Activated CD4-positive, alpha-beta T cell treated with anti-CD3 and anti-CD28 coated beads, Interleukin-2, amount 50 U/mL, for 4 hours (primary cell): ENCODE measurements at regions not wholly inside any gene's neighbourhood (a gene's known extent, or its start where the extent isn't known, plus 50 kb on each side); places are given as distances from the start of the nearest gene placed in this dataset.
"Not testable (repeated sequence)": the region's sequence is repeated elsewhere in the genome, so short reads cannot be mapped to it uniquely, and the experiment has no call there.

ENCODE experiments used
- DNase-seq, 2 experiments: peaks; one replicate each; pipeline ENCODE4 v3.0.0-alpha.2; 2020

DNA sequence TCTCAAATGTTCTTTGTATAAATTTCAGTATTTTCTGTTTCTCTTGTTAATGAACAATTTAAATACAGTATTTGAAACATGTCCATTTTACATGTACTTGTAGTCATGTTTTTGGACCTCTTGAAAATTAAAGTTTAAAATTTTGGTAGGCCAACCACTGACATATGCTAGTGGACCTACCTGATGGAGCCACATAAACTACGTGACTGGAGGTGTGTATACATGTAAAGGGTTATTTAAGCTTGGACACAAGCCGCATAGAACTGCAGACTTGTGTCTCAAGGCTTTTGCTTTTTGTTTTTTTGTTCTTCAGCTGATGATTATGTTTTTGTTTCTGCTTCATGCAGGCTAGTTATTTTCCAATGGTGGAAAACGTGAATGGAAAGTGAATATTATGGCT lies 568.5 kb upstream of the MDGA2 start:
- DNase-seq = no peak

DNA sequence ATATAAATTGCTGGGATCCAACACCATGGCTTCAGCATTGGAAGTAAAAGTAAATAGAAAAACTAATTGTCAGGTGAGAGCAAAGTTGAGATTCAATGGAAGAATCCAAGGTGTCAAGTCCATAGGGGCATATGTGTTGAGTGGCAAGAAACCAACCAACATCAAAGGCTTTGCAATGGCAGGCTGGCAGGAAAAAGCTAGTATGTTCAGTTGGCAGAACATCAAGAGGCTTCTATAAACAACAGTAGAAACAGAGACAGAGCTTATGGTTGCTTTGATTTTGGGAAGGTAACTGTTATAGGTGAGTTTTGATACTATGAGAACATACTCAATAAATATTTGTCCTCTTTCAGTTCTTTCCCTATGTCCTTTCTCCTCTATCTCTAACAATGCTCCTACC lies 553.7 kb upstream of the MDGA2 start:
- DNase-seq = no peak

DNA sequence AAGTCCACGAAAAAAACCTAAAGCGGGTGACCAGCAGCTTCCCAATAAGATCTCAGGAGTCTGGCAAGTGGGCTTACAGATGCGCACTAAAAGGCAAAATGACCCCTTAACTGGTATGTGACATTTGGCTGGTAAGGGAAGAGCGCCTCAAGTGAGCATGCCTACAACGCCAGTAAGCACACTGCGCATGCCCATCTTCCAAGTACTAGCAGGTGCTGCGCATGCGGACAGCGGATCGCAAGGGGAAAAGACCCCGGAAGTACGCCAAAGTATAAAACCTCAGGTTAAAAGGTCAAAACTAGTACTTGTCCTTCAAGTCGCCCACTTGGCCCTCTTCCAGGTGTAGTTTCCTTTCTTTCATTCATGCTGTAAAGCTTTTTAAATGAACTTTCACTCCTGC lies 518.5 kb upstream of the MDGA2 start:
- DNase-seq = no peak

DNA sequence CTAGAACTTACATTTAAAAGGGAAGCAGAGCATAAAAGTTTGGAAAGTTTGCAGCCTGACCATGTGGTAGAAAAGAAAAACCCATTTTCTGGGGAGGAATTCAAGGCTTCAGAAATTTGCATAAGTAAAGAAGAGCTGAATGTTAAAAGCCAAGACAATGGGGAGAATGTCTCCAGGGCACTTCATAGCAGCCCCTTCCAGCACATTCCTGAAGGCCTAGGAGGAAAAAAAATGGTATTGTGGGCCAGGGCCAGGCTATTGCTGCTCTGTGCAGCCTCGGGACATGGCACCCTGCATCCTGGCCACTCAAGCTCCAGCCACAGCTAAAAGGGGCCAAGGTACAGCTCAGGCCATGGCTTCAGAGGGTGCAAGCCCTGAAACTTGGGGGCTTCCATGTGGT lies 474.2 kb upstream of the MDGA2 start:
- DNase-seq = not testable (repeated sequence)

DNA sequence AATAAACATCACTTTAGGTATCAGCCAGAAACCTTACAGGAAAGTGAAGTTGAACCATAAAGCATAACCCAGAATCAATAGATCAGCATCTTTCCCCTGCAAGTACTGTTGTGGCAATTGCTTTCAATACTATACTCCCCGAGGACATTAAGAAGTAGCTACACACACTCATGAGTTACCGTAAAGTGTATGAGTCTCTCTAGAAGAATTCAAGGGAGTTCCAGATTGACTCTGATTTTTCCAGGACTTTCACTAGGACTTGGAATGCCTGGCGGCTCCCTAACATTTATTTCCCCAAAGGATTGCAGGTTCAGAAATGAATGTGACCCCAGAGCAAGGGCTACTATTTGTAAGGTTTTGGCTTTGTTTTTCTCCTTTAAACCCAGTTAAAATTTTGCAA lies 465.4 kb upstream of the MDGA2 start:
- DNase-seq = no peak

DNA sequence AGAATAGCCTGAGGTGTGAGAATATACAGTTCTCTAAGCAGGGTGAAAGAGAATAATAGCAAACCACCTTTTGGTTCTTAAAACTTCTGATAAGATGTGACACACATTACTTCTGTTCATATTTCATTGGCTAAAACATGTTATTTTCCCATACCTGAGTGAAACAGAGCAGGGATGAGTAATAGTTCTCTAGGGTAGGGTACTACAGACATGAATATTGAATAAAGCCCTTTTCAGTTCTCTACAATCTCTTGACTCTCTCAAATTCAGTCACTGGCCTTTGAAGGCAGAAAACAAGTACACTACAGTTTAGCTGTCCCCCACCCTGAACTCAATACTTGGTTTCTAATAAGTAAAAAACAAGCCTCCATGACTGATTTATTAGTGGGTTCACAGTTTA lies 454.1 kb upstream of the MDGA2 start:
- DNase-seq = no peak

DNA sequence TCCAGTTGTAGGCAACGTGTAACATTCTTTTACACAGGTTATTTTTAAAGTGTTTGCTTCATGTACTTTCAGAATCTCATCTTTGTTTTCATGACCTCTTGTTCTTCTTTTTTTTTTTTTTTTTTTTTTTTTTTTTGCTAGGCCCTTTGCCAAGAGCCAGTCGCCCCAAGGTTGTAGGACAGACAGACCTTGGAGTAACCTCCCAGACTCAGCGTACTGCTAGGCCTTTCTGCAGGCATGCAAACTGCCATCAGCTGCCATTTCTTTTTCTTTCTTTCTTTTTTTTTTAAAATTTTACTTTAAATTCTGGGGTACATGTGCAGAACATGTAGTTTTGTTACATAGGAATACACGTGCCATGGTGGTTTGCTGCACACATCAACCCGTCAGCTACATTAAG lies 452.3 kb upstream of the MDGA2 start:
- no peak for DNase-seq

DNA sequence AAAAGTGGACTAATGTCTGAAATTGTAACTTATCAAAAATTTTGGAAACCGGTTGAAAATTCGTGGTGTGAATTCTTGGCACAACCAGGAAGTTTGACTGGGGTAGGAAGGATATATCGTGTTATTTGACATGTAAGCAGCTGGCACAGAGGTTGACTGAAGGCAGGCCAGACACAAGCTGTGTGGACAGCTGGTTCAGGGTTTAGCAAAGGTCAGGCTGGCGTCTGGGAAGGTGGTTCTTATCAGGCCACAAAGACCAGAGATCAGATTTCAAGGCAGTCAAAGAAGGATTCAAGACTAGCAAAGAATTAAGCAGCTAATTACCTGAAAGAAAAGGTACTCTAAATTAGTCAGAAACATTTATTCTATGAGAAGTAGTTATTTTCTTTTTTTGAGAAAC lies 450.2 kb upstream of the MDGA2 start:
- DNase-seq = no peak

DNA sequence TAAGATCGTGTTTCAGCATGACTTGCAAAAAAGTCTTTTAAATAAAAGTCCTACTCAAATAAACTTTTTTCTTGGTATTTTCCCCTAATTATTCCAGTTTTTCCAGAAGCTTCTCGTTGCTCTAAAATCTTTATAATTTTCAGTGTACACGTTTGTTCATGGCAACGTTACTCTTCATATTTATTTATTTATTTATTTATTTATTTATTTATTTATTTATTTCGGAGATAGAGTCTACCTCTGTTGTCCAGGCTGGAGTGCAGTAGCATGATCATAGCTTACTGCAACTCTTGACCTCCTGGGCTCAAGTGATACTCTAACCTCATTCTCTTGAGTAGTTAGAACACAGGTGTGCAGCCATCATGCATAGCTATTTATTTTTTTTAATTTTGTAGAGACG lies 438.3 kb upstream of the MDGA2 start:
- DNase-seq = no peak

DNA sequence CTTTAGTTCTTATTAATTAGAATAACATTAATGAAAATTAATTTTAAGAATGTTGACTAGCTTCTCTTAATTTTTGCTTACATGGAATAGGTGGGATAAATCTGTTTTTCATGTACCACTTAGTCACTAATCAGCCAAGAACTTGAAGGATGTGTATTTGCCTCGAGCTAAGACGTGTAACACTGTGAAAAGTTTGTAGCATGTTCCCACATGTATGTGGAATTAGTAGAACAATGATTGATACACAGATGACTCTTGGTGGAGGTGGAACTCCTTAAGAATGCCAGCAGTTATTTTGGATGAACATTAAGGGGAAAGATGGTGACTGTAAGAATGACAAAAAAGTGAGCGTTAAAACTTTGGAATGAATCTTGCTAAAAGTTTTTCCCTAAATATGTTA lies 435.7 kb upstream of the MDGA2 start:
- DNase-seq = no peak

DNA sequence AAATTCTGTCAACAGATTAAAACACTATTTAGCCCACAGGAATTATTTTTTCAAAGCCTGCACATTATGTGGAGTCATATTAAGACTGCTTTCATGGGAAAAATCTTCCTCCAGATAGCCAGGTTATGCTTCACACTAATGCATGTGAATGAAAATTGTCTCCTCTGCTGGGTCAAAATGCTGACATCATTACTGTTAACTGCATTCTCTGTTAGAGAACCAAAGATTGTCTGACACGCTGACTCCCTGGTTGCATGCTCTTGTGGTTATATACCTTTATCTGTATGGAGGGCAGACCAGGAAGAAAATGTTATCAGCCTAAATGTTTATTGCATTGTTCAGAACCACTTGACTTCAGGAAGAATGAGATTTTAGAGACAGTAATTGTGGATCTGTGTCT lies 432.2 kb upstream of the MDGA2 start:
- DNase-seq = no peak

DNA sequence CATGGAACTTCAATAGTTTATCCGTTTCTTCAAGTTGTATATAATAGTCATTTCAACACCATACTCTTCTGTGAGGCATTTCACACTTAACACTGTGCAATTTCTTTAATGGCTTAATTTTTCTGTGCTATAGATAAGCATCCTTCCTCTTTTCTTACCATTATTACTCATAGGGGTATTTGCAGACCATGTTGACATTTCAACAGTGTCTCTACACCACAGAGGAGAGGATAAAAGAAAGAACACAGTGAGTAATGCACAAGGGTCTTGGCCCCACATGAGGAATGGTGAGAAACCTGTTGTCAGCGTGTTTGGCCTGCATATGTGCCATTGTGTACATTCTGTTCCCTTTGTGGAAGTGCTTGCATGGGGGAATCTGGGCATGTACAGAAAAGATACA lies 421.5 kb upstream of the MDGA2 start:
- no peak for DNase-seq

DNA sequence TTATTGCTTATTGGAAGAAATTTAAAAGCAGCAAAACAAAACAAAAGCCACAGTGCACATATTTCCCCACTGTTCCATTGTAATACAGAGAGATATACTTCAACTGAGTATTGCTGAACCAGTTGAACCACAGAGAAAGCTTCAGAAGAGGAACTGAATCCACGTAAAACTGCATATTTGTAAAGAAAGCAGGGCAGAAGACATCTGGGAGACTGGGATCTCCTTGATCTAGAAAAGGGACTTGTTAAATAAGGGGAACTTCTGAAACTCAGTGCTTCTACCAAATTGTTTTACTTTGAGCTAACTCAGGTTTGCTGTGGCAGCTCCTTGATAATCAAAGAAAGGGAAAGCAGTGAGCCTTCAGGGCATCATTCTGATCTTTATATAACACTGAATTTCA lies 411.1 kb upstream of the MDGA2 start:
- DNase-seq = no peak

DNA sequence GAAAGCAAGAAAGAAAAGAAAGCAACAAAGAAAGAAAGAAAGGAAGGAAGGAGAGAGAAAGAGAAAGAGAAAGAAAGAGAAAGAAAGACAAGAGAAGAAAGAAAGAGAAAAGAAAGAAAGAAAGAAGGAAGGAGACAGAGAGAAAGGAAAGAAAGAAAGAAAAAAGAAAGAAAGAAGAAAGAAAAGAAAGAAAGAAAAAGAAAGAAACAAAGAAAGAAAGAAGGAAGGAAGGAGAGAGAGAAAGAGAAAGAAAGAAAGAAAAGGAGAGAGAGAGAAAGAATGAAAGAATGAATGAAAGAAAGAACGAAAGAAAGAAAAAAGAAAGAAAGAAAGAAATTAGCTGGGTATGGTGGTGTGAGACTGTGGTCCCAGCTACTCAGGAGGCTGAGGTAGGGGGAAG lies 400.1 kb upstream of the MDGA2 start:
- no peak for DNase-seq

DNA sequence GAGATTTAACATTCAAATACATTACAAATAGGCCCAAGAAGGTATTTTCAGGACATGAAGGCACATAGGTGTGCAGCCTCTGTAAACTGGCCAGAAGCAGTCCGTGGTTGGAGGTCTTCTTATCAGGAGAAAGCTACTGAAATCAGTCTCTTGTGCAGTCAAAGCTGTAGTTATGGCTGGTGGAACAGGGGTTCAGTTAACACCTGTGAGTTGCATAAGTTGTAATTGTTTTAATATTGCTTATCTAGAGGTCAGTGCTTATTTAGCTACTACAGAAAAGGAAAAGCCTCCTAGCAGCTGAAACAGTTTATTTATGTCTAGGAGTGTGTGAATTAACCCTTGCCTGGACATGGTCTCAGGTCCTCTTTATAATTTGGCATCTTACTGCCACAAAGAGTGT lies 377.6 kb upstream of the MDGA2 start:
- no peak for DNase-seq

DNA sequence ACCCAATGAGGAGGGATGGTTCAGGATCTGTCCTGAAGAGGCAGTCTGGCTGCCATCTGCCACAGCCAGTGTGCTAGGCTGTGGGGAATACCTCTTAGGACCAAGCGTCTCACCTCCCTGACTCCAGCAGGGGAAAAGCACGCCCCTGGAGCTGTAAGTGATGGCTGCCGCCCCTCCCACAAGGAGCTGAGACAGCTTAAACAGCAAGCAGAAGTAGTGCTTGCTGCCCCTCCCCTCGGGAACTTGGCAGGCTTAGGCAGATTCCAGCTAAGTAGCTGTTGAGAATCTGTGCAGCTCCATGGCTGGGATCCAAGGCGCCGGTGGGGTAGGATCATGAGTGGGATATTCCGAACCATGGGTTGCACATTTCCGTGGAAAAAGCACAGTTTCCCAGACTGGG lies 360.4 kb upstream of the MDGA2 start:
- DNase-seq = no peak

DNA sequence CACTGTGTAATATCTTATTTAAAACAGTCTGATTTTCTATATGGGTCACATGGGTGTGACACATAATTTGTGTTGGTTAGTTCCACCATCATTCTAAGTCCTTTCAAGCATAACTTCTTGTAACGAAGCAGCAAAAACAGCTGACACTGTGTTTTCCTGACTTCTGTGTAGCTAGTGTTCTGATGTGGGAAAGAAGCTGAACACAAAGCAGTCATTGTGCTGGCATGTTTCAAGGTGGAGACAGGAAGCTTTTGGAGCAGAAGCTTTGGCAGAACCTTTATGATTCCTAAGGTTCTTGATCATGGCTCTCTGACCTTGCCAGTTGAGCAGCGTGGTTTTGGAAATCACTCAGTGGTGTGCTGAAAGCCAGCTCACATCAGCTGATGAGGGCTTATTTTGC lies 351.7 kb upstream of the MDGA2 start:
- no peak for DNase-seq

DNA sequence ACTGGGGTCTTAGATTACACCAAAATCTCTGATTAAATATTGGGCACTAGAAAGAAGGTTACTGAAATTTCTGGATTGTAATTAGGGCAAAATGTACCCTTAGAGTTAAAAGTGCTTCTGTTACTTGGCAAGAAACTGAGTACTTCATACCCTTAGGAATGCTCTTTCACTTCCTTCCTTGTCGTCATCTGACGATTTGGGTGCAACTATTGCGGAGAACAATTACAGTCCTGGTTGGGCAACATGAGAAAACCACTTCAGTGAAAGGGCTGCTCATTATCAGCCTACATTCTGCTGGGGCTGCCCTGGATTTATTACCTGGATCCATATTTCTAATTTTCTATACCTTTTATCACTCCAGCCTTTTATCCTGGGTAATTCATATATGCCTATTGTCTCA lies 348.5 kb upstream of the MDGA2 start:
- DNase-seq = no peak

DNA sequence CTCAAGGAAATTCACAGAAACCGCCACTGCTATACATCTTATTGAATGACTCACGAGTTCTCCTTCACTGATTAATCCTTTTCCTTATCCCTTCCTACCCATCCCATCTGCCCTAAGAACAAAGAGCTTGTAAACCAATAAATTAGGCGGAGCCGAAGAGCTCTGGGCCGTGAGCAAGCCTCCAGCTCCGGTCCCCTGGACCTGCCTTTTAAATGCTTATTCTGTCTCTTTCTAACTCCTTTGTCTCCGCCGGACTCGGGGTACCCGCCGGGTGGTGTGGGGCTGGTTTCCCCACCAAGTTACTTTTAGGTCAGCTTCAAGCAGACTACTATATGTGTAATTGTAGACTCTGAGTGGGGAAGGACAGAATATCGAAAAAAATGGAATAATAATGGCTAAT lies 336.1 kb upstream of the MDGA2 start:
- not testable (repeated sequence) for DNase-seq

DNA sequence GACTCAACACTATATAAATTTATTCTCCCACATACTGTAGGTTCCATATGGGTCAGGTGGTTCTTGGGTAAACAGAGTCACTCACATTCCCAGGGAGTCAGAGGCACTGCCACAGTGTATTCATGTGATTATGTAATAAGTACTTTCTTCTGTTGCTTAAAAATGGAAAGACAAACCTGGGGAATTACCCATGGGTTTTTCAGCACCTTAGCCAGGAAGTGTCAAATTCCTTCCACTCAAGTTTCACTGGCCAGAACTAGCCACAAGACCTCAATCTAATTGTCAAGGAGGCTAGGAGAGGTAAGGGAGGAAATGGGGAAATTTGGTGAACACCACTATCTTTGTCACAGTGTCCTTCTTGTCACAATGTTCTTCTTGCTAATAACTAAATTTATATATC lies 333.2 kb upstream of the MDGA2 start:
- DNase-seq = no peak

DNA sequence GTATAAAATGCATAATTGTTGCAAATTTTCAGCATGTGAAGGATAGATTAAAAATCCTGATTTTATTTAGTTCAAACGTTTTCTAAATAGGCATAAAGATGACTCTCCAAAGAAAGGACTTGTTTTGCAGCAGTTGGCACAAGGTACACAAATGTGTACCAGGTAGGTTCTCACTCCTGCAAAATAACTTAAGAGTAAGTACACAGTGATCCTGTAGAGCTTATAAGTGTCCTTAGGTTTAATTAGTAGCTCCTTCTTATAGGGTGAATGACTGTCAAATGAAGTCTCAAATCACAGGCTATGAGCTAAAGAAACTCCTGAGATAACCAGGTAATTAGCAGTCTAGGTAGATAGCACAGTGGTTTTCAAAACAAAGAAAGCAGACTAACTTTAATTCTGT lies 330.6 kb upstream of the MDGA2 start:
- no peak for DNase-seq

DNA sequence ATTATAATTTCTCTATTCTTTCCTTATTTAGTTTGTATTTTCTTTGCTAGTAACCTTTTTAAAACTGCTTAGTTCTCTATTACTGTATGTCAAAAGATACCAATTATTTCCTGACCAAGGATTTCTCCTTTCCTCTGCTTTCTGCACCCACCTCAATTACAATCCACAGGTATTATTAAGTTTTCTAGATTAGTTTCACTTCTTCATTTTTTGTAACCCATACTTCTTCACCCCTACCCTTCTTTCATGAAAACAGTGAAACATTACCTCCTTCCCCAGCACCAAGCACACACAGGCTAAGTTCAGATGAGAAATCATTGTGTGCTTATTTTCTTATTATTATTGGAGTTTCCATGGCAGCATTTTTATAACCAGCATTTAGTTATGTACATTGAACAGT lies 318.5 kb upstream of the MDGA2 start:
- DNase-seq = no peak

DNA sequence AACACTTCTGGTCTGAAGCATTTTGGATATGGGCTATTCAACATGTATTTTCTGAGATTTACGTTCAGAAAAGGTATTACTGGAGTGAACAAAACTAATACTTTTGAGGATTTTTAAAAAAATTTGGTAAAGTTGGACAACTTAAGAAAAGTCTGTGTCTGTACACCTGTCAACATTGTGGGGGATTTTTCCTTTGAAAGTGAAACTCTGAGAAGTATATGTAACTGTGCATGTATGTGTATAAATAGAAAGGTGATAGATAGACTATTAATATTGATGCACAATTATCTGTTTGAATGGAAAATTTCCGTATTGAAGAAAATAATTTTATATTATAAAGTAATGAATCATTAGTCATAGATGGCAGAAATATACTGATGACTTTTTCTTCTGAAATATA lies 312.8 kb upstream of the MDGA2 start:
- no peak for DNase-seq

DNA sequence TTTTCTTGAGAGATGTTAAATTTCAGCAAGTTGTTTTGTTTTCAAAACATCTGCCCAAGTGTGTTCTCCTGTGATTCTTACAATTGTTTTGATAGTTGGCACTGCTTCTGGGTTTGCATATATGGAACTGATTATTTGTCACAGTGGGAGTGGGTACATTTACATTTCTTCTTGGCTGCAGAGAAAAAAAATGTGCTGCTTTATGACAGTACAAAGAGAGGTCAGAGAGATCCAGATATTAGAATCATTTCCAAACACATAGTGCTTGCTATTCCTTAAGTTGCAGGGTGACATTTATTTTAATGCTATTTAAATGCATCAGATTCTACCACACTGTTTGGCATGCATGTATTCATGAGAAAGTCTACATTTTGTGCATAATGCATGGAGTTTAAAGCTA lies 303.5 kb upstream of the MDGA2 start:
- no peak for DNase-seq

DNA sequence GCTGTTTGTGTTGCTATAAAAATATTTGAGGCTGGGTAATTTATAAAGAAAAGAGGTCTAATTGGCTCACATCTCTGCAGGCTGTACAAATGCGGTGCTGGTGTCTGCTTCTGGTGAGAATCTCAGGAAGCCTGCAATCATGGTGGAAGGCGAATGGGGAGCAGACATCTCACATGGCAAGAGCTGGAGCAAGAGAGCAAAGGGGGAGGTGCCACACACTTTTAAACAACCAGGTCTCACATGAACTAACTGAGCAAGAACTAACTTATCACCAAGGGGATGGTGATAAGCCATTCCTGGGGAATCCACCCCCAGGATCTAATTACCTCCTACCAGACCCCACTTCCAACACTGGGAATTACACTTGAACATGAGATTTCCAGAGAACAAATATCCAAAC lies 300.7 kb upstream of the MDGA2 start:
- no peak for DNase-seq

DNA sequence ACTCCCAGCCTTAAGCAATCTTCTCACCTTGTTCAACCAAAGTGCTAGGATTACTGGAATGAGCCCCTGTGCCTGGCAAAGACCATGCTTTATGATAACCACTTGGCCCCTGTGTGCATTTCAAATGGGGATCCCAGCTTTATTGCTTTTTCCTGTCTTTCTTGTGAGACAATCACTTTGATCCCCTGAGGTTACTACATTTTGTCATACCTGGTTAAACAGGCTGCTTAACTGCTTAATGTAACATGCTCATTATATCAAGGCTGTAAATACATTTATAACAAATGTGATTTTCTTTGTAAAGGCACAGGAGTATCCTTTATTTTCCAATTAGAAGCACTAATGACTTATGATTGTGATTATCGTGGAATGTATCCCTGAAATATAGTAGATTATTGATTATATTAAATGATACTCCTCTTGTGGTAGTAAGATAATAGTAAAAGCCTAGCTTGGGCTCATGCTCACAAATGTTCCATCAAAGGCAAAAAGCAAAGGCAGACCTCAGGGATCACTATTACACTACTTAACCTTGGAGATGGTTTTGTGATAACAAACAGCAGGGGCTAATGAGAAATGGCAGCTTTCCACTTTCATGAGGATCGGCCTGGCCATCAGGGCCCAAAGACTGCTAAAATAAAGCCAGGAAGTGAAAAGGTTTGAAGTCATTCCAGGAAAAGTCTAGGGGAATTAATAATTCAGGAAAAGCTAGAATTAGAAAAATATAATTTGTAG lies 290.8 kb upstream of the MDGA2 start:
- no peak for DNase-seq
